ENCODE measurements at regions not wholly inside any gene's neighbourhood (a gene's known extent, or its start where the extent isn't known, plus 50 kb on each side); places are given as distances from the start of the nearest gene placed in this dataset.

GRCh38 chr15:38651328-38652038 lies 86.9 kb upstream of the RASGRP1 start:
- no peak for DNase-seq (ENCODE audit: extremely low spot score in 2 of 2)
- Histone ChIP-seq H3K27ac (no peak overlapping the region), H3K4me1 (peaks cover 4% of the 10 kb centered on the region), H3K9me3 (no peaks in the 10 kb centered on the region), H3K27me3 (no peaks in the 10 kb centered on the region), H3K4me3 (no peak overlapping the region), H3K36me3 (no peaks in the 10 kb centered on the region)
- intact Hi-C loops (cut with DNase I) = no loop called here
- TF ChIP-seq POLR2AphosphoS5 (IDR thresholded peaks at IDR 0.05; ENCODE audit: insufficient read depth in 1 of 2, low read depth in 1 of 2) (no peak), CTCF (IDR thresholded peaks at IDR 0.05) (no peak), POLR2A (IDR thresholded peaks at IDR 0.05) (no peak)

DNA sequence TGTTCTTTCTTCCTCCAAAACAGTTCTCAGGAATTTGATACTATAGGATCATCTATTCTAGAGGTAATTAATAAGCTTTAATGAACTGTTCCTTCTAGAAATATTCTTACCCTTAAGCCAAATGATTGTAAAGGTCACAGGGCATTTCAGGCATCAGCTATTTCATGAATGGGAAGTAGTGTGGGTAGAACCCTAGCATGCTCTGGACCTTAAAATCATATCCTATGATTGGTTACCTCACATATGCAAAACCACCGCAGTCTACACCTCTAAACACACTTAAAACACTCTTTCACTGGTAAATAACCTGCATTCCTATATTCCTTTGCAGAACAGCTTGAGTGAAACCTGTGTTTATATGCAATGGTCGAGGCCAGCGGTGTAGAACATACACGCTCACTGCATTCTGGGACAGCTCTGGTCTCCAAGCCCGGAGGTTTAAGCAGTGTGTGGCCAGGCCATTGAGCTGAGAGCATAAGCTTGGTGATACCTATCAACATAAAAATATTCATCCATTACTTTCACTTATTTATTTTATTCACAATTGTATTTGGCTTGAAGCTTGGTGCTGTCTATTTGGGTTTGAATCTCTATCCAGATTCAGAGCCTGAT lies 87.7 kb upstream of the RASGRP1 start:
- Histone ChIP-seq H3K4me3 (no peak overlapping the region), H3K4me1 (peaks cover 4% of the 10 kb centered on the region), H3K27ac (no peak overlapping the region), H3K9me3 (no peaks in the 10 kb centered on the region), H3K27me3 (no peaks in the 10 kb centered on the region), H3K36me3 (no peaks in the 10 kb centered on the region)
- DNase-seq (ENCODE audit: extremely low spot score in 2 of 2) = no peak
- TF ChIP-seq CTCF (IDR thresholded peaks at IDR 0.05) (no peak), POLR2A (IDR thresholded peaks at IDR 0.05) (no peak), POLR2AphosphoS5 (IDR thresholded peaks at IDR 0.05; ENCODE audit: insufficient read depth in 1 of 2, low read depth in 1 of 2) (no peak)
- intact Hi-C loops (cut with DNase I) = no loop called here

DNA sequence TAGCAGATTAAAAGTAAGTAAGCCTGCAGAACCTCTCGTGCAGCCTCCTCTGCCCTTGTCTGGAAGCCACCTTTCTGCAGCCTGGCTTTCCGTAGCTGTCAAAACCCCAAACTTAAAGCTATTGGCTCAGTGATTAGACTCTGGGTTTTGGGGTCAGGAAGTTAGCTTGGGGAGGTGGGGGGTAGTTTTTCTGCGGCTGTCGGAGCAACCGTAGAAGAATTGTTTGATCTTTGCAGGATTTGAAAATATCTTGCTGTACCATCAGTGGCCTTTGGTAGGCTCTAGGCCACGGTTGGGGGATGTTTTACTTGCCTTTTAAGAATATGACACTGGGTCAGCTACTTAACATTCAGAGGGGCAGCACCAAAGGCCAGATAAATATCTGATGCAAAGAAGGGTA lies 88.4 kb upstream of the RASGRP1 start:
- no peaks in the 10 kb centered on the region for H3K9me3 ChIP-seq
- intact Hi-C loops (cut with DNase I) = no loop called here
- peaks cover 4% of the 10 kb centered on the region for H3K4me1 ChIP-seq

DNA sequence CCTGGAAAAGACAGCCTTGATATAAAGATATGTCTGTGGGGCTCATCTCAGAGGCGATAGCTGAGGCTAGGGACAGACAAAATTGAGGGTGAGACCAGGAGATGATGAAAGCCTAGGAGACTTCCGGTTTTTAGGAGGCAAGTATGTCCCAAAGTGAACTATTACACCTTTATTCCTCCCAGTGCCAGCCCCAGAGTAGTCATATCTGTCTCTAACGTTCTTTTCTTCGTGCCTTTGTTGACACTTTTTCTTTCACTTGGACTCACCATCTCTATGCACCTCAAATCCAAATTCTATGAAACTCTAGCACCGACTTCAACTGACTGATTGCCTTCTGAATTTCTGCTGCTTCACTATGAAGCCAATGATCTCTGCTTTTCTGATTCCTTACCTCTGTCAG lies 93.8 kb upstream of the RASGRP1 start:
- no peak for DNase-seq (ENCODE audit: extremely low spot score in 2 of 2)
- no peaks in the 10 kb centered on the region for H3K4me1 ChIP-seq
- H3K4me3 ChIP-seq = no peak overlapping the region
- TF ChIP-seq CTCF (IDR thresholded peaks at IDR 0.05) (no peak), POLR2AphosphoS5 (IDR thresholded peaks at IDR 0.05; ENCODE audit: insufficient read depth in 1 of 2, low read depth in 1 of 2) (no peak), POLR2A (IDR thresholded peaks at IDR 0.05) (no peak)
- H3K9me3 ChIP-seq = no peaks in the 10 kb centered on the region
- H3K27me3 ChIP-seq = no peaks in the 10 kb centered on the region
- no peak overlapping the region for H3K27ac ChIP-seq
- no peaks in the 10 kb centered on the region for H3K36me3 ChIP-seq
- intact Hi-C loops (cut with DNase I) = no loop called here

More for the DNA sequence above, 88.4 kb upstream of the RASGRP1 start:
- Histone ChIP-seq H3K4me3 (no peak overlapping the region), H3K27ac (no peak overlapping the region), H3K36me3 (no peaks in the 10 kb centered on the region), H3K27me3 (no peaks in the 10 kb centered on the region)
- no peak for TF ChIP-seq POLR2AphosphoS5 (IDR thresholded peaks at IDR 0.05; ENCODE audit: insufficient read depth in 1 of 2, low read depth in 1 of 2)
- no peak for TF ChIP-seq CTCF (IDR thresholded peaks at IDR 0.05)
- no peak for TF ChIP-seq POLR2A (IDR thresholded peaks at IDR 0.05)
- DNase-seq (ENCODE audit: extremely low spot score in 2 of 2) = no peak

- TF ChIP-seq POLR2AphosphoS5 (IDR thresholded peaks at IDR 0.05; ENCODE audit: insufficient read depth in 1 of 2, low read depth in 1 of 2) (no peak), POLR2A (IDR thresholded peaks at IDR 0.05) (no peak), CTCF (IDR thresholded peaks at IDR 0.05) (no peak)
- H3K4me3 ChIP-seq = no peak overlapping the region
- H3K36me3 ChIP-seq = no peaks in the 10 kb centered on the region
- H3K9me3 ChIP-seq = no peaks in the 10 kb centered on the region
- no peaks in the 10 kb centered on the region for H3K4me1 ChIP-seq
- no peak overlapping the region for H3K27ac ChIP-seq
- DNase-seq (ENCODE audit: extremely low spot score in 2 of 2) = no peak
- no peaks in the 10 kb centered on the region for H3K27me3 ChIP-seq
- intact Hi-C loops (cut with DNase I) = no loop called here
These were observed 96.1 kb upstream of the RASGRP1 start for GRCh38 chr15:38660738-38661137.

Measured in vagina (tissue), 2 donors.